ENCODE measurements at regions not wholly inside any gene's neighbourhood (a gene's known extent, or its start where the extent isn't known, plus 50 kb on each side); places are given as distances from the start of the nearest gene placed in this dataset.

- DNase-seq (ENCODE audit: low read depth in 2 of 3, low spot score in 2 of 3), result no peak
Observed at GRCh38 chr1:224846119-224846907, 83.2 kb upstream of the DNAH14 start.

- no peak for DNase-seq (ENCODE audit: low read depth in 2 of 3, low spot score in 2 of 3)
Observed at GRCh38 chr1:224850446-224850845, 79.0 kb upstream of the DNAH14 start.

- peak; percentile 14 to 32 (median 26) for DNase-seq (ENCODE audit: low read depth in 2 of 3, low spot score in 2 of 3)
Observed at GRCh38 chr1:224851210-224851847, 78.1 kb upstream of the DNAH14 start.

GRCh38 chr1:224851848-224852261 lies 77.6 kb upstream of the DNAH14 start:
- no peak for DNase-seq (ENCODE audit: low read depth in 2 of 3, low spot score in 2 of 3)

- DNase-seq (ENCODE audit: low read depth in 2 of 3, low spot score in 2 of 3), result no peak
Observed at GRCh38 chr1:224852901-224853568, 76.4 kb upstream of the DNAH14 start.

- DNase-seq (ENCODE audit: low read depth in 2 of 3, low spot score in 2 of 3), result no peak
Observed at GRCh38 chr1:224856973-224857372, 72.5 kb upstream of the DNAH14 start.

- DNase-seq (ENCODE audit: low read depth in 2 of 3, low spot score in 2 of 3), result no peak
Observed at GRCh38 chr1:224859651-224860050, 69.8 kb upstream of the DNAH14 start.

- DNase-seq (ENCODE audit: low read depth in 2 of 3, low spot score in 2 of 3), result no peak
Observed at GRCh38 chr1:224860488-224861338, 68.8 kb upstream of the DNAH14 start.

- DNase-seq (ENCODE audit: low read depth in 2 of 3, low spot score in 2 of 3), result no peak
Observed at GRCh38 chr1:224861339-224861716, 68.1 kb upstream of the DNAH14 start.

- DNase-seq (ENCODE audit: low read depth in 2 of 3, low spot score in 2 of 3), result no peak
Observed at GRCh38 chr1:224863486-224863885, 66.0 kb upstream of the DNAH14 start.

- no peak for DNase-seq (ENCODE audit: low read depth in 2 of 3, low spot score in 2 of 3)
Observed at GRCh38 chr1:224864006-224864405, 65.5 kb upstream of the DNAH14 start.

GRCh38 chr1:224865510-224865909 lies 64.0 kb upstream of the DNAH14 start:
- no peak for DNase-seq (ENCODE audit: low read depth in 2 of 3, low spot score in 2 of 3)

- no peak for DNase-seq (ENCODE audit: low read depth in 2 of 3, low spot score in 2 of 3)
Observed at GRCh38 chr1:224866940-224867339, 62.5 kb upstream of the DNAH14 start.

- no peak for DNase-seq (ENCODE audit: low read depth in 2 of 3, low spot score in 2 of 3)
Observed at GRCh38 chr1:224867715-224868114, 61.8 kb upstream of the DNAH14 start.

- DNase-seq (ENCODE audit: low read depth in 2 of 3, low spot score in 2 of 3), result no peak
Observed at GRCh38 chr1:224872832-224873433, 56.5 kb upstream of the DNAH14 start.

GRCh38 chr1:224873434-224874369 lies 55.8 kb upstream of the DNAH14 start:
- no peak for DNase-seq (ENCODE audit: low read depth in 2 of 3, low spot score in 2 of 3)

- no peak for DNase-seq (ENCODE audit: low read depth in 2 of 3, low spot score in 2 of 3)
Observed at GRCh38 chr1:224874775-224875174, 54.7 kb upstream of the DNAH14 start.

GRCh38 chr1:224879162-224879803 lies 50.2 kb upstream of the DNAH14 start:
- no peak for DNase-seq (ENCODE audit: low read depth in 2 of 3, low spot score in 2 of 3)

All from activated CD8-positive, alpha-beta memory T cell treated with anti-CD3 and anti-CD28 coated beads for 48 hours (primary cell).